Muscle layer of duodenum (tissue), 2 donors: ENCODE measurements at regions not wholly inside any gene's neighbourhood (a gene's known extent, or its start where the extent isn't known, plus 50 kb on each side); places are given as distances from the start of the nearest gene placed in this dataset.

Source experiments
- H3K27ac ChIP-seq: one replicate; pipeline ENCODE4 v1.7.0; 2013; ENCODE audit warnings: mild to moderate bottlenecking, low read length
- H3K27me3 ChIP-seq: one replicate; pipeline ENCODE4 v1.7.0; 2013; ENCODE audit warnings: low read depth, mild to moderate bottlenecking, control low read depth, low read length
- H3K36me3 ChIP-seq, 2 donors: one replicate each; pipeline ENCODE4 v1.7.0; 2013; ENCODE audit warnings: low read length in 2 of 2, control low read depth in 1 of 2, mild to moderate bottlenecking in 1 of 2; ENCODE audit not compliant: insufficient read depth in 2 of 2, control insufficient read depth in 1 of 2
- H3K4me1 ChIP-seq, 2 donors: one replicate each; pipeline ENCODE4 v1.7.0; 2013; ENCODE audit warnings: low read length in 2 of 2, mild to moderate bottlenecking in 2 of 2, control low read depth in 1 of 2, moderate library complexity in 1 of 2; ENCODE audit not compliant: insufficient read depth in 2 of 2, control insufficient read depth in 1 of 2
- H3K4me3 ChIP-seq, 2 donors: one replicate each; pipeline ENCODE4 v1.7.0; 2013; ENCODE audit warnings: low read length in 2 of 2, low read depth in 1 of 2, mild to moderate bottlenecking in 1 of 2
- H3K9me3 ChIP-seq, 2 donors: one replicate each; pipeline ENCODE4 v1.7.0; 2013; ENCODE audit warnings: low read length in 2 of 2, control low read depth in 1 of 2, mild to moderate bottlenecking in 1 of 2; ENCODE audit not compliant: control insufficient read depth in 1 of 2
- donor health status: healthy.

DNA sequence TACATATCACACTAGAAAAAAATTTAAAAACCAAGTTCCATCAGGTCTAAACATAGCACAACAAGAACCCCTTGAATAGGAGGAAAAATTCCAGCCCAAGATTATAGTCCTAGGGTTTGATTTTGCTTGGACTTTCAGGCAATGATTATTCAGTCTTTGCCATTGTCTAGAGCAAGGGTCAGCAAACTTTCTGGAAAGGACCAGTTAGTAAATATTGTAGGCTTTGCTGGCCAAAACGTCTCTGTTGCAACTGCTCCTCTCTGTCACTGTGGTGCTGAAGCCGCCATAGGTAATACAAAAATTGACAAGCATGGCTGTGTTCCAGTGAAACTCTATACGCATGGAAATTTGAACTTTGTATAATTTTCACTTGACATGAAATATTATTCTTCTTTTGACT, 95.5 kb upstream of the UBAC2 start:
- Histone ChIP-seq H3K4me1 (no peaks in the 10 kb centered on the region), H3K4me3 (no peak overlapping the region), H3K27ac (no peak overlapping the region), H3K36me3 (no peaks in the 10 kb centered on the region), H3K27me3 (no peaks in the 10 kb centered on the region), H3K9me3 (no peaks in the 10 kb centered on the region)

GRCh38 chr13:99113351-99113750, 87.3 kb upstream of the UBAC2 start:
- Histone ChIP-seq H3K27ac (no peak overlapping the region), H3K27me3 (no peaks in the 10 kb centered on the region), H3K4me3 (no peak overlapping the region), H3K4me1 (no peaks in the 10 kb centered on the region), H3K36me3 (no peaks in the 10 kb centered on the region), H3K9me3 (no peaks in the 10 kb centered on the region)

DNA sequence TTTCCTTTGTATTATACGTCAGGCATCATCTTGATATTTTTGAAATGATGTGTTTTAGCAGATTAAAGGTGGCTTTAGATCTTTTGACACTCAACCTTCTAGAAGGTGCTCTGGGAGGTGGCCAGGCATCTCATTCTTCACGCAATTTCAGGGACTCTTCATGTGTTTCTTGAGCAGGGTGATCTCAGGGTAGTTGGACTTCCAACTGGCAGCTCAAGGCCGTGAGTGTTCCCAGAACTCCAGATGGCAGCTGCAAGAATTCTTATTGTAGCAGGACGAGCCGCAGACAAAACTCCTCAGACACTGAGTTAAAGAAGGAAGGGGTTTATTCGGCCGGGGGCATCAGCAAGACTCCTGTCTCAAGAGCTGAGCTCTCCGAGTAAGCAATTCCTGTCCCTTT, 82.5 kb upstream of the UBAC2 start:
- no peaks in the 10 kb centered on the region for H3K36me3 ChIP-seq
- H3K9me3 ChIP-seq: no peaks in the 10 kb centered on the region
- H3K4me1 ChIP-seq: no peaks in the 10 kb centered on the region
- no peak overlapping the region for H3K4me3 ChIP-seq
- no peak overlapping the region for H3K27ac ChIP-seq
- no peaks in the 10 kb centered on the region for H3K27me3 ChIP-seq

- no peaks in the 10 kb centered on the region for H3K36me3 ChIP-seq
- H3K4me1 ChIP-seq: no peaks in the 10 kb centered on the region
- no peak overlapping the region for H3K27ac ChIP-seq
- no peaks in the 10 kb centered on the region for H3K27me3 ChIP-seq
- no peaks in the 10 kb centered on the region for H3K9me3 ChIP-seq
- no peak overlapping the region for H3K4me3 ChIP-seq
Measured at GRCh38 chr13:99119656-99120055, 81.0 kb upstream of the UBAC2 start.

- H3K27me3 ChIP-seq: no peaks in the 10 kb centered on the region
- no peak overlapping the region for H3K27ac ChIP-seq
- H3K4me3 ChIP-seq: no peak overlapping the region
- no peaks in the 10 kb centered on the region for H3K36me3 ChIP-seq
- no peaks in the 10 kb centered on the region for H3K4me1 ChIP-seq
- H3K9me3 ChIP-seq: no peaks in the 10 kb centered on the region
Measured at GRCh38 chr13:99120751-99121150, 79.9 kb upstream of the UBAC2 start.

GRCh38 chr13:99122171-99122570, 78.5 kb upstream of the UBAC2 start:
- no peaks in the 10 kb centered on the region for H3K4me1 ChIP-seq
- H3K36me3 ChIP-seq: no peaks in the 10 kb centered on the region
- H3K27ac ChIP-seq: no peak overlapping the region
- no peak overlapping the region for H3K4me3 ChIP-seq
- no peaks in the 10 kb centered on the region for H3K9me3 ChIP-seq
- H3K27me3 ChIP-seq: no peaks in the 10 kb centered on the region

GRCh38 chr13:99123101-99124045, 77.3 kb upstream of the UBAC2 start:
- Histone ChIP-seq H3K4me1 (no peaks in the 10 kb centered on the region), H3K27me3 (no peaks in the 10 kb centered on the region), H3K9me3 (no peaks in the 10 kb centered on the region), H3K27ac (no peak overlapping the region), H3K36me3 (no peaks in the 10 kb centered on the region), H3K4me3 (no peak overlapping the region)

DNA sequence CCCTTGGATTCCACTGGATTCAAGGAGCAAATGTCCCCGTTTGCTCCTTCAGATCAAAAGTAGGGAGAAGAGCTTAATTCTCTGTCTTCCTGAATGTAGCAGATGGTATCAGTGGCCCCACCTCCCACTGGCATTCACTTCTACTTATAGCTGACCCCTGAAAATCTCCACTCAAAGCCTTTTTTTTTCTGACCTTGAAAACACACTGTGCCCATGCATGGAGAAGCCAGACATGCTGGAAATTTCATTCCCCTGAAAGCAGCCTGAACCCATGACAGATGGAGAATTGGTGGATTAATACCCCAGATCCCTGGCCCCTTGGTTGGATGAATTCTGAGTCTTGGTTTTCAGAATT, 76.6 kb upstream of the UBAC2 start:
- H3K27me3 ChIP-seq: no peaks in the 10 kb centered on the region
- no peaks in the 10 kb centered on the region for H3K9me3 ChIP-seq
- H3K27ac ChIP-seq: no peak overlapping the region
- H3K4me3 ChIP-seq: no peak overlapping the region
- H3K4me1 ChIP-seq: no peaks in the 10 kb centered on the region
- H3K36me3 ChIP-seq: no peaks in the 10 kb centered on the region

DNA sequence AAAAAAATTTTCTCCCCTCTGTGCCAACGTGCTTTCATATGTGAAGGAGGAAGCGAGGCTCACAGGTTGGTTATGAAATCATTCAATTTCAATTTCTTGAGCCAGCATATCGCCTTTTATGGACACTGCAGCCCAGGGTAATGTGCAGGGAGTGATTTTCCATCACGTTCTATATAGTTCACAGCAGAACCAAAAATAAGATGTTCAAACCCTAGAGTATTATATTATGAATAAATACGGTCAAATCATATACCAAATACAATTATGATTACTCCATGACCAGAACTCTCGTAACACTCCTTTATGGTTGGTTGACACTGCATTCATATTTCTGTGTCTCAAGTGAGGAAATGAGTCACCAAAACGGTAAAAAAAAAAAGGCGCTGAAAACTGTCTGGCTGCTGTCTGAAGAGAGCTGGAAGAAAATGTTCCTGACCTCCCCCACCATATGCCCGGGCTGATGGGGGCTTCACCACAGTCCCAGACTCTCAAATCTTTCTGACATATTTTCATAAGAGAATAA, 75.8 kb upstream of the UBAC2 start:
- no peaks in the 10 kb centered on the region for H3K9me3 ChIP-seq
- H3K27ac ChIP-seq: no peak overlapping the region
- H3K4me3 ChIP-seq: no peak overlapping the region
- H3K27me3 ChIP-seq: no peaks in the 10 kb centered on the region
- H3K4me1 ChIP-seq: no peaks in the 10 kb centered on the region
- no peaks in the 10 kb centered on the region for H3K36me3 ChIP-seq

DNA sequence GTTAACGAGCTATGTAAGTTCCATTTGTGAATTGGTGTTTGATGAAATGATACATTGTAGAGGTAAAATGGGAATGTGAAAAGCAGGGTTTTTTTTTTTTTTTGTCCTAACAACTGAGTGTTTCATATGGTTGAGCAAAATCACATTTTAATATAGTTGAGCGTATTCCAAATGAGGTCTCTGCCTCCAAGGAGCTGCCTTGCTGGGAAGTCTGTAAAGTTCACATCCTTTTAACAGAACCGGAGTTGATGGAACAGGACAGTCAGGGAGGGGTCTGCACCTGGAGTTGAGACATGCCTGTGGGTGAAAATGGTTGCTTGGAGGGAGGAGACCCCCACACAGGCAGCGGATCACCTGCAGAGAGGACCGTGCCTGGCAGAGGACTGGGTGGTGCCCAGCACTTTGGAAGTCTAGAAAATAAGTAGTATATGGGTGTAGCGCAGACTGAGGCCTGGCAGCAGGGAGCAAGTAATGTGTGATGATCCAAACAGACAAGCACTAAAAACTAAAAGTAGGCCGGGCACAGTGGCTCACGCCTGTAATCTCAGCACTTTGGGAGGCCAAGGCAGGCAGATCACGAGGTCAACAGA, 75.2 kb upstream of the UBAC2 start:
- no peaks in the 10 kb centered on the region for H3K27me3 ChIP-seq
- no peak overlapping the region for H3K27ac ChIP-seq
- H3K4me1 ChIP-seq: no peaks in the 10 kb centered on the region
- H3K9me3 ChIP-seq: no peaks in the 10 kb centered on the region
- H3K4me3 ChIP-seq: no peak overlapping the region
- no peaks in the 10 kb centered on the region for H3K36me3 ChIP-seq

- H3K27ac ChIP-seq: no peak overlapping the region
- no peak overlapping the region for H3K4me3 ChIP-seq
- no peaks in the 10 kb centered on the region for H3K27me3 ChIP-seq
- no peaks in the 10 kb centered on the region for H3K36me3 ChIP-seq
- H3K4me1 ChIP-seq: no peaks in the 10 kb centered on the region
- H3K9me3 ChIP-seq: no peaks in the 10 kb centered on the region
Measured at GRCh38 chr13:99126821-99127220, 73.8 kb upstream of the UBAC2 start.
